ENCODE measurements at regions not wholly inside any gene's neighbourhood (a gene's known extent, or its start where the extent isn't known, plus 50 kb on each side); places are given as distances from the start of the nearest gene placed in this dataset.

- no peak for DNase-seq (ENCODE audit: extremely low spot score)
- H3K27ac ChIP-seq (replicated peaks in 1 of 4), result no peak overlapping the region
- intact Hi-C loops (cut with DNase I), result no loop called here
- no peak overlapping the region for H3K4me3 ChIP-seq
- peaks cover 8 to 27% (median 22%) of the 10 kb centered on the region in 4 donors for H3K4me1 ChIP-seq
- 93% methylated on average over 10 of the region's 10 CpGs for WGBS
- H3K9me3 ChIP-seq, result no peaks in the 10 kb centered on the region
- TF ChIP-seq POLR2A (IDR thresholded peaks at IDR 0.05; ENCODE audit: low read depth), result no peak
- TF ChIP-seq CTCF (IDR thresholded peaks at IDR 0.05), result no peak
- TF ChIP-seq POLR2AphosphoS5 (IDR thresholded peaks at IDR 0.05), result no peak
- TF ChIP-seq EP300 (IDR thresholded peaks at IDR 0.05), result no peak
- H3K36me3 ChIP-seq, result no peaks in the 10 kb centered on the region
- H3K27me3 ChIP-seq, result peaks cover 0 to 3% (median 0%) of the 10 kb centered on the region in 4 donors
Observed at GRCh38 chr11:123305601-123306375, 110.7 kb upstream of the CLMP start.

- Histone ChIP-seq H3K4me1 (peaks cover 8 to 27% (median 22%) of the 10 kb centered on the region in 4 donors), H3K27ac (replicated peaks in 1 of 4) (no peak overlapping the region), H3K9me3 (no peaks in the 10 kb centered on the region), H3K27me3 (peaks cover 0 to 10% (median 0%) of the 10 kb centered on the region in 4 donors), H3K36me3 (no peaks in the 10 kb centered on the region), H3K4me3 (no peak overlapping the region)
- intact Hi-C loops (cut with DNase I), result loop anchor here (5.0 kb wide), 1 partner anchor 102 kb away; no protein-coding TSS in a partner anchor
- TF ChIP-seq POLR2AphosphoS5 (IDR thresholded peaks at IDR 0.05), result no peak
- TF ChIP-seq EP300 (IDR thresholded peaks at IDR 0.05), result no peak
- TF ChIP-seq POLR2A (IDR thresholded peaks at IDR 0.05; ENCODE audit: low read depth), result no peak
- no peak for TF ChIP-seq CTCF (IDR thresholded peaks at IDR 0.05)
- DNase-seq (ENCODE audit: extremely low spot score), result no peak
- WGBS, result 76% methylated on average over 7 of the region's 8 CpGs
Observed at GRCh38 chr11:123304828-123305466, 109.9 kb upstream of the CLMP start.

GRCh38 chr11:123303924-123304323 is 108.9 kb upstream of the CLMP start:
- Histone ChIP-seq H3K27ac (replicated peaks in 1 of 4) (no peak overlapping the region), H3K27me3 (peaks cover 0 to 17% (median 0%) of the 10 kb centered on the region in 4 donors), H3K4me1 (peaks cover 8 to 27% (median 22%) of the 10 kb centered on the region in 4 donors), H3K36me3 (no peaks in the 10 kb centered on the region), H3K9me3 (no peaks in the 10 kb centered on the region), H3K4me3 (no peak overlapping the region)
- TF ChIP-seq CTCF (IDR thresholded peaks at IDR 0.05) (no peak), EP300 (IDR thresholded peaks at IDR 0.05) (no peak), POLR2AphosphoS5 (IDR thresholded peaks at IDR 0.05) (no peak), POLR2A (IDR thresholded peaks at IDR 0.05; ENCODE audit: low read depth) (no peak)
- no peak for DNase-seq (ENCODE audit: extremely low spot score)
- intact Hi-C loops (cut with DNase I), result loop anchor here (5.0 kb wide), 1 partner anchor 103 kb away; no protein-coding TSS in a partner anchor
- WGBS, result 90% methylated on average over 6 of the region's 6 CpGs

GRCh38 chr11:123302751-123303195 is 107.7 kb upstream of the CLMP start:
- Histone ChIP-seq H3K27me3 (peaks cover 0 to 28% (median 0%) of the 10 kb centered on the region in 4 donors), H3K27ac (replicated peaks in 1 of 4) (no peak overlapping the region), H3K4me1 (peaks cover 8 to 18% (median 16%) of the 10 kb centered on the region in 4 donors), H3K4me3 (no peak overlapping the region), H3K9me3 (no peaks in the 10 kb centered on the region), H3K36me3 (no peaks in the 10 kb centered on the region)
- no peak for TF ChIP-seq CTCF (IDR thresholded peaks at IDR 0.05)
- no peak for TF ChIP-seq POLR2A (IDR thresholded peaks at IDR 0.05; ENCODE audit: low read depth)
- TF ChIP-seq POLR2AphosphoS5 (IDR thresholded peaks at IDR 0.05), result no peak
- TF ChIP-seq EP300 (IDR thresholded peaks at IDR 0.05), result no peak
- intact Hi-C loops (cut with DNase I), result loop anchor here (5.0 kb wide), 1 partner anchor 105 kb away; no protein-coding TSS in a partner anchor
- no peak for DNase-seq (ENCODE audit: extremely low spot score)
- WGBS, result 69% methylated on average over 8 of the region's 8 CpGs

Data from esophagus muscularis mucosa (tissue), 4 donors.